ENCODE measurements at regions not wholly inside any gene's neighbourhood (a gene's known extent, or its start where the extent isn't known, plus 50 kb on each side); places are given as distances from the start of the nearest gene placed in this dataset.

DNA sequence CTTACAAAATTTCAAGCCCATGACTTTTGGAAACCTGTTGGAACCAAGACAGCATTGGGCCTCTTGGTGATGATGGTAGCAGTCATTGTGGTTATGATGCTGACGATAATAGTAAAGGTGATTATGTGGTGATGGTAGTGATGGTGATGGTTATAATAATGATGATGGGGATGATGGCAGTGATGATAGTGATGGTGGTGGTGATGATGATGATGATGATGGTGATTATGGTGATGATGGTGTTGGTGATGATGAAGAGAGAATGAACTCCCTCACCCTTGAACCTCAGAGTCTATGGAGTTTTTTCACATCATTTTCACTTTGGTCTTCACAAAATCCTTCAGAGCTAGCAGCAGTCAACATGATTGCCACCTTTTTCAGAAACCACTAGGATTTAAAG lies 105.3 kb upstream of the ASIC2 start:
- 96 to 100% (median 98%) methylated on average over 1 of the region's 1 CpG for WGBS, 4 donors
- intact Hi-C loops (cut with DNase I): no loop called here
- ATAC-seq (no peak), DNase-seq (no peak)
- Histone ChIP-seq H3K4me3 (no peak overlapping the region), H3K36me3 (no peaks in the 10 kb centered on the region), H3K4me1 (no peaks in the 10 kb centered on the region), H3K27me3 (peaks cover 0 to 7% (median 0%) of the 10 kb centered on the region in 9 donors), H3K27ac (no peak overlapping the region), H3K9me3 (no peaks in the 10 kb centered on the region)
- TF ChIP-seq POLR2A (IDR thresholded peaks at IDR 0.05): no peak
- TF ChIP-seq CTCF (IDR thresholded peaks at IDR 0.05): no peak

DNA sequence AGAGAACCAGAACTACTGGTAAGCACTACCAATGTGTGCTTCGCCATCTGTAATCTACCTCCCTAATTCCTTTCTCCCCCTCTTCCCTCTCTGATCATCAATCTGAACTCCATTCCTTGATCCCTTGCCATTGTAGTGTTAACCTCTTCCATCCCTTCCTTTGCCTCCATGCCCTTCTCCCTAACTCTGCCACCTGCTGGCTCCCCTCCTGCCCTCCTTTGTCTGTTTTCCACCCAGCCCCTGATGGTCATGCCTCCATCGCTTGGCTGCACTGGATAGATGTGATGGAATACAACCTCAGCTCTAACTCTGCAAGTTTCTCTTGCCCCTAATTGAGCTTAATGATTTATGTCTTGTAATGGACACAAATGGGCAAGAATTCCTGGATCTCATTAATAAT lies 108.2 kb upstream of the ASIC2 start:
- H3K27me3 ChIP-seq: peaks cover 0 to 13% (median 0%) of the 10 kb centered on the region in 9 donors
- H3K36me3 ChIP-seq: no peaks in the 10 kb centered on the region
- DNase-seq: no peak
- H3K9me3 ChIP-seq: no peaks in the 10 kb centered on the region
- H3K4me1 ChIP-seq: no peaks in the 10 kb centered on the region
- intact Hi-C loops (cut with DNase I): no loop called here
- 85 to 90% (median 86%) methylated on average over 2 of the region's 2 CpGs for WGBS, 4 donors
- no peak overlapping the region for H3K27ac ChIP-seq
- no peak overlapping the region for H3K4me3 ChIP-seq
- ATAC-seq: no peak
- TF ChIP-seq POLR2A (IDR thresholded peaks at IDR 0.05) (no peak), CTCF (IDR thresholded peaks at IDR 0.05) (no peak)

DNA sequence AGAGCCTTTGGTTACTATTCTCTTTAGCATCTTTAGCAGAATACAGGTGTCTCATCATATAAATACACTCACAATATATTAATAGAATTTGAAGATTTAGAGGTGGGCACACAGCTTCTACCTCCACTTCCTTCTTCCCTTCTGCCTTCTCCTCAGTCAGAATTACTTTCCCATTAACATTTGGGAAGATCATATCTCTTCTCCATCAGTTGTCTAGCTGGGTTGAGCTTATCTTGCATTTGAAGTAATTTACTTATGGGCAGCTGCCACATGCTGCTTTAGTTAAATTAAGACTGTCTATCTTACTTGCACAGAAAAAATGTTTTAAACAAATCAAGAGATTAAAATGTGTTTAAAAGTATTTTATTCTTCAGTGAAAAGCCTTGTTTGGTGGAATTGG lies 110.1 kb upstream of the ASIC2 start:
- Histone ChIP-seq H3K4me3 (no peak overlapping the region), H3K27me3 (peaks cover 0 to 22% (median 0%) of the 10 kb centered on the region in 9 donors), H3K4me1 (no peaks in the 10 kb centered on the region), H3K27ac (no peak overlapping the region), H3K36me3 (no peaks in the 10 kb centered on the region), H3K9me3 (no peaks in the 10 kb centered on the region)
- TF ChIP-seq POLR2A (IDR thresholded peaks at IDR 0.05): no peak
- no peak for TF ChIP-seq CTCF (IDR thresholded peaks at IDR 0.05)
- DNase-seq (no peak), ATAC-seq (no peak)
- intact Hi-C loops (cut with DNase I): no loop called here

- H3K27me3 ChIP-seq: peaks cover 0 to 22% (median 0%) of the 10 kb centered on the region in 9 donors
Observed at GRCh38 chr17:33404070-33404819, 111.2 kb upstream of the ASIC2 start.

More at GRCh38 chr17:33404070-33404819, 111.2 kb upstream of the ASIC2 start:
- H3K9me3 ChIP-seq: no peaks in the 10 kb centered on the region
- no peaks in the 10 kb centered on the region for H3K36me3 ChIP-seq
- TF ChIP-seq POLR2A (IDR thresholded peaks at IDR 0.05) (no peak), CTCF (IDR thresholded peaks at IDR 0.05) (no peak)
- H3K27ac ChIP-seq: no peak overlapping the region
- ATAC-seq (no peak), DNase-seq (no peak)
- 69 to 75% (median 73%) methylated on average over 4 of the region's 4 CpGs for whole genome bisulfite sequencing, 4 donors
- intact Hi-C loops (cut with DNase I): no loop called here
- no peak overlapping the region for H3K4me3 ChIP-seq
- no peaks in the 10 kb centered on the region for H3K4me1 ChIP-seq

Measured in heart left ventricle (tissue), 16 donors.